Activated T-helper 1 cell treated with anti-CD3 and anti-CD28 coated beads, Interleukin-12 subunit alpha, Interleukin-12 subunit beta, Interleukin-2, Interleukin-4 antibody, amounts not matched to agents 30 ng/mL and 10 ng/mL and 1 ng/mL, durations not matched to agents 14 hours and 24 hours and 36 hours (primary cell): ENCODE measurements at regions not wholly inside any gene's neighbourhood (a gene's known extent, or its start where the extent isn't known, plus 50 kb on each side); places are given as distances from the start of the nearest gene placed in this dataset.

Experiments used
- DNase-seq: peaks from one replicate; pipeline ENCODE4 v3.0.0; 2021; ENCODE audit warnings: low spot score
- H3K27ac Mint-ChIP-seq: one replicate; pipeline ENCODE4 v1.8.0; 2021; ENCODE audit warnings: mild to moderate bottlenecking, mixed read lengths
- H3K27me3 Mint-ChIP-seq: one replicate; pipeline ENCODE4 v1.8.0; 2022; ENCODE audit warnings: mild to moderate bottlenecking, moderate library complexity, mixed read lengths; ENCODE audit not compliant: insufficient read depth
- H3K36me3 Mint-ChIP-seq: one replicate; pipeline ENCODE4 v1.8.0; 2021; ENCODE audit warnings: low read depth, mixed read lengths
- H3K4me1 Mint-ChIP-seq: one replicate; pipeline ENCODE4 v1.8.0; 2021; ENCODE audit warnings: low read depth, mixed read lengths
- H3K4me3 Mint-ChIP-seq: one replicate; pipeline ENCODE4 v1.8.0; 2021; ENCODE audit warnings: mild to moderate bottlenecking, moderate library complexity, mixed read lengths
- H3K9me3 Mint-ChIP-seq: one replicate; pipeline ENCODE4 v1.8.0; 2021; ENCODE audit warnings: mixed read lengths
- intact Hi-C: fragments of 100-400 bp; cut with micrococcal nuclease; formaldehyde crosslinking; loops from one replicate; pipeline ENCODE4 v1.15.1; 2024

GRCh38 chr15:70258369-70259027 lies 160.8 kb upstream of the TLE3 start:
- intact Hi-C loops: loop anchor here (1.0 to 5.0 kb wide), 8 partner anchors 24 to 546 kb away; no protein-coding TSS in a partner anchor
- peak; percentile 64 for DNase-seq
- H3K4me1 Mint-ChIP-seq: peaks cover 37% of the 10 kb centered on the region
- H3K27ac Mint-ChIP-seq: peak overlapping the region; percentile 13
- H3K4me3 Mint-ChIP-seq: peak overlapping the region; percentile 50
- peaks cover 51% of the 10 kb centered on the region for H3K27me3 Mint-ChIP-seq
- H3K36me3 Mint-ChIP-seq: peaks cover 2% of the 10 kb centered on the region
- no peaks in the 10 kb centered on the region for H3K9me3 Mint-ChIP-seq

- H3K4me1 Mint-ChIP-seq: peaks cover 37% of the 10 kb centered on the region
- H3K27me3 Mint-ChIP-seq: peaks cover 44% of the 10 kb centered on the region
- H3K4me3 Mint-ChIP-seq: no peak overlapping the region
- intact Hi-C loops: loop anchor here (1.0 to 5.0 kb wide), 8 partner anchors 23 to 545 kb away; no protein-coding TSS in a partner anchor
- no peak for DNase-seq
- no peak overlapping the region for H3K27ac Mint-ChIP-seq
- H3K9me3 Mint-ChIP-seq: no peaks in the 10 kb centered on the region
- peaks cover 2% of the 10 kb centered on the region for H3K36me3 Mint-ChIP-seq
Measured at GRCh38 chr15:70257573-70258248, 160.0 kb upstream of the TLE3 start.

- H3K36me3 Mint-ChIP-seq: peaks cover 2% of the 10 kb centered on the region
- H3K9me3 Mint-ChIP-seq: no peaks in the 10 kb centered on the region
- H3K4me1 Mint-ChIP-seq: peaks cover 37% of the 10 kb centered on the region
- no peak overlapping the region for H3K27ac Mint-ChIP-seq
- peaks cover 46% of the 10 kb centered on the region for H3K27me3 Mint-ChIP-seq
- intact Hi-C loops: loop anchor here (5.0 kb wide), 3 partner anchors 115 to 545 kb away; no protein-coding TSS in a partner anchor
- no peak for DNase-seq
- no peak overlapping the region for H3K4me3 Mint-ChIP-seq
Measured at GRCh38 chr15:70257047-70257446, 159.3 kb upstream of the TLE3 start.

GRCh38 chr15:70254311-70254869 lies 156.7 kb upstream of the TLE3 start:
- H3K27ac Mint-ChIP-seq: peak overlapping the region; percentile 13
- peaks cover 46% of the 10 kb centered on the region for H3K27me3 Mint-ChIP-seq
- H3K36me3 Mint-ChIP-seq: no peaks in the 10 kb centered on the region
- no peak for DNase-seq
- peaks cover 18% of the 10 kb centered on the region for H3K4me1 Mint-ChIP-seq
- no peaks in the 10 kb centered on the region for H3K9me3 Mint-ChIP-seq
- intact Hi-C loops: no loop called here
- H3K4me3 Mint-ChIP-seq: no peak overlapping the region

- intact Hi-C loops: no loop called here
- peaks cover 11% of the 10 kb centered on the region for H3K4me1 Mint-ChIP-seq
Measured at GRCh38 chr15:70253461-70254156, 155.9 kb upstream of the TLE3 start.

GRCh38 chr15:70252951-70253320 lies 155.2 kb upstream of the TLE3 start:
- Mint-ChIP-seq H3K36me3 (no peaks in the 10 kb centered on the region), H3K4me3 (no peak overlapping the region), H3K9me3 (no peaks in the 10 kb centered on the region), H3K27ac (no peak overlapping the region), H3K4me1 (peaks cover 4% of the 10 kb centered on the region), H3K27me3 (peaks cover 49% of the 10 kb centered on the region)
- intact Hi-C loops: no loop called here
- no peak for DNase-seq

More at GRCh38 chr15:70253461-70254156, 155.9 kb upstream of the TLE3 start:
- H3K9me3 Mint-ChIP-seq: no peaks in the 10 kb centered on the region
- DNase-seq: no peak
- H3K36me3 Mint-ChIP-seq: no peaks in the 10 kb centered on the region
- no peak overlapping the region for H3K4me3 Mint-ChIP-seq
- peaks cover 49% of the 10 kb centered on the region for H3K27me3 Mint-ChIP-seq
- no peak overlapping the region for H3K27ac Mint-ChIP-seq

GRCh38 chr15:70252056-70252950 lies 154.6 kb upstream of the TLE3 start:
- no peak for DNase-seq
- intact Hi-C loops: no loop called here
- no peaks in the 10 kb centered on the region for H3K36me3 Mint-ChIP-seq
- no peaks in the 10 kb centered on the region for H3K9me3 Mint-ChIP-seq
- peaks cover 46% of the 10 kb centered on the region for H3K27me3 Mint-ChIP-seq
- no peak overlapping the region for H3K27ac Mint-ChIP-seq
- no peak overlapping the region for H3K4me3 Mint-ChIP-seq
- H3K4me1 Mint-ChIP-seq: no peaks in the 10 kb centered on the region

- no peak for DNase-seq
- intact Hi-C loops: no loop called here
- Mint-ChIP-seq H3K27me3 (peaks cover 42% of the 10 kb centered on the region), H3K4me1 (no peaks in the 10 kb centered on the region), H3K9me3 (no peaks in the 10 kb centered on the region), H3K4me3 (no peak overlapping the region), H3K27ac (no peak overlapping the region), H3K36me3 (no peaks in the 10 kb centered on the region)
Measured at GRCh38 chr15:70251246-70251990, 153.7 kb upstream of the TLE3 start.

- peaks cover 3% of the 10 kb centered on the region for H3K4me1 Mint-ChIP-seq
- no peaks in the 10 kb centered on the region for H3K9me3 Mint-ChIP-seq
- no peak overlapping the region for H3K4me3 Mint-ChIP-seq
- intact Hi-C loops: no loop called here
- no peak overlapping the region for H3K27ac Mint-ChIP-seq
- H3K36me3 Mint-ChIP-seq: no peaks in the 10 kb centered on the region
- H3K27me3 Mint-ChIP-seq: peaks cover 38% of the 10 kb centered on the region
- no peak for DNase-seq
Measured at GRCh38 chr15:70250208-70251201, 152.8 kb upstream of the TLE3 start.

GRCh38 chr15:70249616-70250015 lies 151.9 kb upstream of the TLE3 start:
- H3K4me1 Mint-ChIP-seq: peaks cover 5% of the 10 kb centered on the region
- no peak for DNase-seq
- H3K27me3 Mint-ChIP-seq: peaks cover 34% of the 10 kb centered on the region
- H3K9me3 Mint-ChIP-seq: no peaks in the 10 kb centered on the region
- H3K4me3 Mint-ChIP-seq: no peak overlapping the region
- no peak overlapping the region for H3K27ac Mint-ChIP-seq
- intact Hi-C loops: no loop called here
- no peaks in the 10 kb centered on the region for H3K36me3 Mint-ChIP-seq
